MG63 (cell line): ENCODE measurements at regions not wholly inside any gene's neighbourhood (a gene's known extent, or its start where the extent isn't known, plus 50 kb on each side); places are given as distances from the start of the nearest gene placed in this dataset.

Experiments used
- DNase-seq: peaks from one replicate; pipeline ENCODE4 v3.0.0-alpha.2; 2020
- H3K27me3 ChIP-seq: fragments of 250-450 bp; sonication (Bioruptor Pico); 2 replicates; pipeline ENCODE4 v1.5.1; 2020; ENCODE audit warnings: mild to moderate bottlenecking, moderate library complexity
- H3K36me3 ChIP-seq: fragments of 250-450 bp; sonication (Bioruptor Pico); 2 replicates; pipeline ENCODE4 v1.5.1; 2020; ENCODE audit warnings: mild to moderate bottlenecking, moderate library complexity
- H3K4me3 ChIP-seq: fragments of 250-450 bp; sonication (Bioruptor Pico); 2 replicates; pipeline ENCODE4 v1.5.1; 2020; ENCODE audit warnings: mild to moderate bottlenecking, moderate library complexity
- H3K9me3 ChIP-seq: fragments of 250-450 bp; sonication (Bioruptor Pico); 2 replicates; pipeline ENCODE4 v1.5.1; 2020; ENCODE audit warnings: mild to moderate bottlenecking, moderate library complexity

DNA sequence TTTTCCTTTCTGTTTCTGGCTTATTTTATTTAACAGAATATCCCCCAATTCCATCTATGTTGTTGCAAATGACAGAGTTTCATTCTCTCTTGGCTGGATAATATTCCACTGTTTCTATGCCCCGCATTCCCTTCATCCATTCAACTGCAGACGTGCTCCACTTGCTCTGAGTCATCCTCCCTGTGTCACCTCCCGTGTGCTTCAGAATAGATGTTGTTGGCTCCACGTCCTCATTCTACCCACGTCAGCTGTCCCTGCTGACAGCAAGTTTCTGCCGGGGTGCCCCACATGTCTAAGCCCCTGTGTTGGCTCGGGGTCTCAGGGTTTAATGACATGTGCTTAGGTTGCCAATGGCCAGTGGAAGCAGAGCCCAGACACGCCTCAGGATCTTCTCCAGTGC lies 1041.0 kb downstream of the UQCRFS1 start:
- no peaks in the 10 kb centered on the region for H3K9me3 ChIP-seq
- no peaks in the 10 kb centered on the region for H3K27me3 ChIP-seq
- no peak for DNase-seq
- H3K4me3 ChIP-seq, result no peak overlapping the region
- no peaks in the 10 kb centered on the region for H3K36me3 ChIP-seq

DNA sequence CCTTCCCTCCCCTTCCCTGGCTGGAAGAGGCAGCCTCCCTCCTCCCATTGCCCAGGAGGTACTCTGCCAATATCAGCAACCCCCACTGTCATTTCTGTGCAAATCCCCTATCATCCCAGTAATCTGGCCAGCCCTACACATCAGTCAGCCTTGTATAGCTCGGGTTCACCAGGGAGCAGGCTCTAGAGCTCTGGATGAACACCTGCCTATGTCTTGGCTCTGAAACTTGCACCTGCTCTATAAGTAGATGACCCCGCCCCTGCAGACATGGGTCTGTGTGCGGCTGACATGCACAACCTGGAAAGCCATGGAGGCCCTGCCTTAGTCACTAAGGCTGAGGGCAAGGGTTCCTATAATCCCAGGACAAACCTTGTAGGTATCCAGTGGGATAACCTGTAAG lies 1042.9 kb downstream of the UQCRFS1 start:
- Histone ChIP-seq H3K27me3 (no peaks in the 10 kb centered on the region), H3K4me3 (no peak overlapping the region), H3K36me3 (no peaks in the 10 kb centered on the region), H3K9me3 (no peaks in the 10 kb centered on the region)
- DNase-seq, result no peak

DNA sequence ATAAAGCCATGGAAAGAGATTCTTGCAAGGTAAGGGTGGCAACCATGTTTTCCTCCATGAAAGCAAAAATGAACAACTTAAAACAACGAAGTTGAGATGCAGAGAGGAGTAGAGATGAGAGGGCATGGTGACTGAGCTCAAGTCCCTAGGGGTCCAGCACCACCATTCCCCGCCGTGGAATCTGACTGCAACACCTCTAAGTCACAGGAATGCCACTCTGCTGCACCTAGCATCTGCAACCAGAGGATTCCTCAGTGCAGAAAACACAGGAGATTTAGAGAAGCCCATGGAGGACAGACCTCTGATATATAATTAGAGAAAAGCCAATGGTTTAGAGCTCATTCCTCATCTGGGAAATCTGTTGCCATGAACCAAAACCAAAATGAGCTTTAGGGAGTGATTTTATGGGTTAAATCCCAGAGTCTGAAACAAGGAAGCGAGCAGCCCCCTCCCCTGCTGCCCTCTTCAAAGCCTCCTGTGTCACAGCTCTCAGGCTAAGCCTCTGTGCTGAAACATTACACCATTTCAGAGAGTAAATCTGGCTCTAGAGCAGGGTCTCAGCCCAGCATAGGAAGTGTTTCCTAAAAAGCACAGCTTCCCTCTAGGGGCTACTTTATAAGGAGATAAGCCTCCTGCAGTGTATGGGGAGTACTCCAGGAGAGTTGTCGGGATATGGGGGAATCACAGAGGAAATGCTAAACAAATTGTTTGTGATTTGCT lies 1043.6 kb downstream of the UQCRFS1 start:
- no peaks in the 10 kb centered on the region for H3K27me3 ChIP-seq
- no peaks in the 10 kb centered on the region for H3K36me3 ChIP-seq
- no peaks in the 10 kb centered on the region for H3K9me3 ChIP-seq
- DNase-seq, result no peak
- H3K4me3 ChIP-seq, result no peak overlapping the region

DNA sequence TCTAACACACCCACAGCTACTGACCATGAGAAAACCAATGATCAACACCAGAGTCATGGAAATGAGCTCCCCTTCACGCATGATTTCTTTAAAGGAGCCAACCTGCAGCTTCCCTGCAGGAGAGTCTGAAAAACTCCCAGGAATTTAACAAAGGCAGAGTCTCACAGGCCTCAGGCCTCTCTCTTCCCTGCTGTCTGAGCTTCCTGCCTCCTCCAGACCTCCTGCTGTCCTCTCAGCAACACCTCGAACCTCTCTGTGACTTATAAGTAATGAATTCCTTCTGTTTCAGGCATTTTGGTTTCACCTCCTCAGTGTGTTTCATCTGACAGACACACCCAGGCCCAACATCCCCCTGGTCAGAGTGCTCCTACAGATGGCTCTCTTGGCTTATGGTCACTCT lies 1044.4 kb downstream of the UQCRFS1 start:
- H3K36me3 ChIP-seq, result no peaks in the 10 kb centered on the region
- H3K9me3 ChIP-seq, result no peaks in the 10 kb centered on the region
- no peak overlapping the region for H3K4me3 ChIP-seq
- DNase-seq, result no peak
- no peaks in the 10 kb centered on the region for H3K27me3 ChIP-seq

DNA sequence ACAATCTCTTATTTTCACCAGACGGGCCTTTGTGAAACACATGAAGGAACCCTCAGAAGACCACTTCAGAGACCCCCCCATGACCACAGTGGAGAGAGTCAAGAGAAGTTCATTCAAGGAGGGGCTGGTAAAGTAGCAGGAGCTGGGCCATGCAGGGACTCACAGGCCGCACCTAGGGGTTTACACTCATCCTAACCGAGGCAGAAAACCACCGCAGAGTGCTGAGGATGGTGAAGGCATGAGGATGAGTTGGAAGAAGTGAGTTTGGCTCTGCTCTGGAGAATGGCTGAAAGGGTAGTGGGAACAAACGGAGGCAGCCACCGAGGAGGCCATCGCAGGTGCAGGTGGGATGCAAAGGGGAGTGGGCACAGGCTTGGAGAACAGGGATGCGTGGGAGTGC lies 1046.9 kb downstream of the UQCRFS1 start:
- no peaks in the 10 kb centered on the region for H3K36me3 ChIP-seq
- no peak for DNase-seq
- no peak overlapping the region for H3K4me3 ChIP-seq
- no peaks in the 10 kb centered on the region for H3K9me3 ChIP-seq
- no peaks in the 10 kb centered on the region for H3K27me3 ChIP-seq

DNA sequence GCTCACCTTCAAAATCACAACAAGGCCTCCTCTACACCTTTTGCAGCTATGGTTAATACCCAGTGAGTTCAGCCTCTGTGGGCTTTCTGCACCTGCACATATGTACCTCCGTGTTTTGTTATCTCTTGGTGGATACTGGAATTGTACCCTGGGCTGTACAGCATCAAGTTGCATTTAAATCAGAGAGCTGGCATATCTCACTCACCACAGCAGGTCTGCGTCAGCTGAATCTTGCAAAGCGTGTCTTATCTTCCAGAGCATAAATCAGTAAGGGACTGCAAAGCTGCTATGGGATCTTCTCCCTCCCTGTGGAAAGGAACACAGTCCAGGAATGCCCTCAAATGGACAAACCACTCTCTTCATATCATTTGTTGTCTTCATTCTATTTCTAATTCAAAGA lies 1048.7 kb downstream of the UQCRFS1 start:
- Histone ChIP-seq H3K36me3 (no peaks in the 10 kb centered on the region), H3K9me3 (no peaks in the 10 kb centered on the region), H3K27me3 (no peaks in the 10 kb centered on the region), H3K4me3 (no peak overlapping the region)
- no peak for DNase-seq

DNA sequence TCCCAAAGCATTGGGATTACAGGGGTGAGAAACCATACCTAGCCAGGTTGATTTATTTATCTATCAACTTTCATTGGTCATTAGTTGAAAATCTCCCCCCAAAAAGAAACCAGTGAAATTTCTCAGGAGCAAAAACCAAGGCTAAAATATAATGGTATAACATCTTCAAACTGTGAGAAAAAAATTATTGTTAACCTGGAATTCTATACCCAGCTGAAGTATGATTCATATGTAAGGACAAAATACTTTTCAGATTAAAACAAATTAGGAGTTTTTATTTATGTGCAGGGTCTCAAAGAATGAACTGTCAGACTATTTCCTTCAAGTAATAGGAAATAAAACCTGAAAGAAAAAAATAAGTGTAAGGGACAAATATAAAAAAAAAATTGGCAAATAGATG lies 1053.9 kb downstream of the UQCRFS1 start:
- no peak overlapping the region for H3K4me3 ChIP-seq
- no peaks in the 10 kb centered on the region for H3K36me3 ChIP-seq
- H3K27me3 ChIP-seq, result no peaks in the 10 kb centered on the region
- peaks cover 4% of the 10 kb centered on the region for H3K9me3 ChIP-seq
- no peak for DNase-seq

DNA sequence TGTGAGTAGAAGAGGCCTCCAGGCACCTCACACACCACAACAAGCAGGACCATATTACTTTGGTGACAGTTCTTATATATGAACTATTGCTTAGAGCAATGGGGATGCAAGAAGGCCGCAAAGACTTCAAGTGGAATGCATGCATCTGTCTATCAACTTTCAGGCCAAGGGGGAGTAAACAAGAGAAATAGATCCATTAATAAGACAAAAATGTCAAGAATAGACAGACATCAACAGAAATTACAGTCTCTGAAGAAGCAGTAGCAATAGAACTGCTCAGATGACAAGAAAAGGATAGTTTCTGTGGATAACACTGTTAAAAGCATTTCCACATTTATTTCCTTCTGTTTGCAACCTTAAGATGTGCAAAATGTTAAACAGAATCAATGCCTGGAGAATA lies 1057.7 kb downstream of the UQCRFS1 start:
- H3K36me3 ChIP-seq, result no peaks in the 10 kb centered on the region
- no peaks in the 10 kb centered on the region for H3K27me3 ChIP-seq
- H3K4me3 ChIP-seq, result no peak overlapping the region
- no peak for DNase-seq
- peaks cover 4% of the 10 kb centered on the region for H3K9me3 ChIP-seq

DNA sequence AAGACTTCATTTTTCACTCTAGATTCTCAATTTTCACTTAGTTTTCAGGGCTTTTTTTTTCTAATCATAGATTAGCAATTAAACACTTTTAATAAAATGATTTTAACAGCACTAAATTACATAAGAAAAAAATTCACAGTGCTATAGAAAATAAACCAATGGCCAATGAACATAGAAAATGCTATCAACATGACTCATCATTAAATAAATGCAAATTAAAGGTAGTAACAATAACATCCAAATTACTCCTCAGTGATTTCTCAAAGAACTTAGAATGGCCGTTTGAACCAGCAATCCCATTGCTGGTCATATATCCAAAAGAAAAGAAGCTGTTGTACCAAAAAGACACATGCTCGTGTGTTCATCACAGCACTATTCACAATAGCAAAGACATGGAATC lies 1058.9 kb downstream of the UQCRFS1 start:
- H3K4me3 ChIP-seq, result no peak overlapping the region
- H3K27me3 ChIP-seq, result no peaks in the 10 kb centered on the region
- H3K9me3 ChIP-seq, result peaks cover 4% of the 10 kb centered on the region
- H3K36me3 ChIP-seq, result no peaks in the 10 kb centered on the region
- no peak for DNase-seq

DNA sequence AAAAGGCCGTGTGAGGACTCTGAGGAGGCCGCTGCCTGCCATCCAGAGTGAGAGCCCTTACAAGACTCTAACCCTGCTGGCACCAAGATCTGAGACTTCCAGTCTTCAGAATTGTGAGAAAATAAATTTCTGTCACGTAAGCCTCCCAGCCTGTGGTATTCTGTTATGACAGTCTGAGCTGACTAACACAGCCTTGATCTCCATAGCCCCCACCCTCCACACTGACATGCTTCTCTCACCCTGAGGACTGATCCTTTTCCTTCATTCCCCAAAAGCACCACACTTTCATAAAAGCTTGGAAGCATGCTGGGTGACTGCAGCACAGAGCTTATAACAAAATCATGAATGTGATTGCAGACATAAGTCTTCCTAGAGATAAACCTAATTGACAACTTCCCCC lies 1059.8 kb downstream of the UQCRFS1 start:
- Histone ChIP-seq H3K27me3 (no peaks in the 10 kb centered on the region), H3K9me3 (no peaks in the 10 kb centered on the region), H3K4me3 (no peak overlapping the region), H3K36me3 (no peaks in the 10 kb centered on the region)
- DNase-seq, result no peak

DNA sequence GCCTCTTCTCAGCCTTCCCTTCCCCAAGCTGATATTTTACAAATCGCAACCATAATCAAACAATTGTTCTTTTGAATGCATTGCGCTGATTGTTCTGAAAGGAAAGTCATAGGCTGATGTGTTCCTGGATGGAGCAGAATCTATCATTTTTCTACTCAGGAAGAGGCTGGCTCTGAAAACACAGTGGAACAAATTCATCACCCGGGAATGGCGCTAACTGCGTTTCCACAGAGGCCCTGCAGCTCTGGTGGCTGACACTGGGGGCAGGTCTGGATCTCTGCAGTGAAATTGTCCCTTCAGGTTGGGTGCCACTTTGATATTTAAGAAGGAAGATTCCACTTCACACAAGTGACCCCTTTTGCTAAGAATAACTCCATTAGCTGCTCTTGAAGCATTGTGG lies 1060.8 kb downstream of the UQCRFS1 start:
- Histone ChIP-seq H3K9me3 (no peaks in the 10 kb centered on the region), H3K27me3 (no peaks in the 10 kb centered on the region), H3K36me3 (no peaks in the 10 kb centered on the region), H3K4me3 (no peak overlapping the region)
- DNase-seq, result no peak

DNA sequence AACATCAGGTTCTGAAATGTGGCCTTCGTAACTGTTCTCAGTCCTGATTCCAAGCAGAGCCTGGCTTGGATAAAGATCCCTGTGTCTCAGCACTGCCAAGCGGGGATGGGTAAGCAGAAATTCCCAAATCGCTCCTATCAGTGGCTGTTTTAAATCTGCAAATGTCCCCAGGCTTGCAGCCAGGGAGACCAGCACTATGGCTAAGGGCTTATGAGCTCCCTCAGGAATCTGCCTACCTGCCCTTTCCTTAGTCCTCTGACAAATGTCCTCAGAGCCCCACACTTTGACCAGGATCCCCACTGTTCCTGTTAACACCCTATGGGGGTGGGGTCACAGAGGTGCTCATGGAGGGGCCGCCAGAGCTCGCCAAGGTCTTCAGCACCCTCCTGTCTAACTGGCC lies 1062.8 kb downstream of the UQCRFS1 start:
- H3K4me3 ChIP-seq, result no peak overlapping the region
- no peaks in the 10 kb centered on the region for H3K36me3 ChIP-seq
- no peaks in the 10 kb centered on the region for H3K9me3 ChIP-seq
- no peaks in the 10 kb centered on the region for H3K27me3 ChIP-seq
- no peak for DNase-seq

DNA sequence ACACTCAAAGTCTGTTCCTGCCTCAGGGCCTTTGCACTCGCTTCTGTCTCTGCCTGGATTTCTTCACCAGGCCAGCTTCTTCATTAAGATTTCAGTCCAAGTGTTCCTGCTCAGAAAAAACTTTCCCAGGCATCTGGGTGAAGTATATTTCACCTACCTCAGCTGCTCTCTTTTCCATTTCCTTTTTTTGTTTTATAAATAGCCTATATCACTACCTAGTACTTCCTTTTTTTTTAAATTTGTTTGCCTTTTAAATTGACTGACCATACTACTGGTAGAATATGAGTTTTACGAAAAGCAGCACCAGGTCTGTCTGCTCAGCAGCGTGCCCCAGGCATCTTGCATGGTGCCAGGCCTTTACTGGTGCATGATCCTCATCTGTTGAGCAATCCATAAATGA lies 1064.4 kb downstream of the UQCRFS1 start:
- no peaks in the 10 kb centered on the region for H3K9me3 ChIP-seq

DNA sequence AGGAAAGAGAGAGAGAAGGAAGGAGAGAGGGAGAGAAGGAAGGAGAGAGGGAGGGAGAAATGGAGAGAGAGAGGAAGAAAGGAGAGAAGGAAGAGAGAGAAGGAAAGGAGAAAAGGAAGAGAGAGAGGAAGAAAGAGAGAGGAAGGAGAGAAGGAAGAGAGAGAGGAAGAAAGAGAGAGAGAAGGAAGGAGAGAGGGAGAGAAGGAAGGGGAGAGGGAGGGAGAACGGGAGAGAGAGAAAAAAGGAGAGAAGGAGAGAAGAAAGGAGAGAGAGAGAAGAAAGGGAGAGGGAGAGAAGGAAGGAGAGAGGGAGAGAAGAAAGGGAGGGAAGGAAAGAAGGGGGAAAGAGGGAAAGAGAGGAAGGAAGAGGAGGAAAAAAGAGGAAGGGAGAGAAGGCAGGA lies 1070.7 kb downstream of the UQCRFS1 start:
- H3K9me3 ChIP-seq, result no peaks in the 10 kb centered on the region
- no peaks in the 10 kb centered on the region for H3K36me3 ChIP-seq
- H3K27me3 ChIP-seq, result peaks cover 5% of the 10 kb centered on the region; the same call in 1 of the 2 replicates
- H3K4me3 ChIP-seq, result no peak overlapping the region
- no peak for DNase-seq

More for the DNA sequence above, 1064.4 kb downstream of the UQCRFS1 start:
- no peaks in the 10 kb centered on the region for H3K36me3 ChIP-seq
- no peak for DNase-seq
- no peaks in the 10 kb centered on the region for H3K27me3 ChIP-seq
- no peak overlapping the region for H3K4me3 ChIP-seq

DNA sequence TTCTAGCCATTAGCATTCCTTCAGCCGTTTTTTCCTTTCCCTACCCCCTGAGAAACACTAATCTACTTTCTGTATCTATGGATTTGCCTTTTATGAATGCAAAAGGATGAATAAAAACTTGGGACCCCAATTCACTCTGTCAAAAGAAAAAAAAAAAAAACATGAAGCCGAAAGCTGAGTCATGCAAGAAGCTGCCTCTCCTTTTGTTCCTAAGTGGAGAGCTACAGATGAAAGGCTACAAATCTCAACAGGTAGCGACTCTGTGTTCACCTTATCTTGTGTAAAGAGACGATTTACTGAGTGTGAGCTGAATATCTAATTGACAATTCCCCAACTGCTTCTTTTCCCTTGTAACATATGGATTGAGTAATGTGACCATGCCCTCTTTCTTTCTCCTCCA lies 1072.8 kb downstream of the UQCRFS1 start:
- no peaks in the 10 kb centered on the region for H3K9me3 ChIP-seq
- H3K36me3 ChIP-seq, result no peaks in the 10 kb centered on the region
- no peak overlapping the region for H3K4me3 ChIP-seq
- peaks cover 5% of the 10 kb centered on the region; the same call in 1 of the 2 replicates for H3K27me3 ChIP-seq
- DNase-seq, result no peak

DNA sequence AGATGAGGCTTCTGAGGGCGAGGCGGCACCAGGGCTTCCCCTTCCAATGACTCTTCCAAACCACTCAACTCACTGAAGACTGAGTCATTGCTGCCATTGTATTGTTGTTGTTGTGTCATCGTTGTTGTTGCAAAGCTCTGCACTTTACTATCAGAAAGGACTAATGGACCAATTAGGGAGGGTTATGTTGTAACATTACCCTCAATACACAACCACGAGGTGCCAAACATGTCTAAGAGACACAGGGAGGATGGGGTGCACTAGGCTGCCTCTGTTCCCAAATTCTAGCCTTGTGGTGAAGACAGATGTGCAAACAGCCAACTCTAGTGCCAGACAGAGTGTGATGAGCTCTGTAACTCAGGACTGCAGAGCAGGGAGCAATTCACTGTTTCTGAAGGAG lies 1075.2 kb downstream of the UQCRFS1 start:
- Histone ChIP-seq H3K27me3 (peaks cover under 1% of the 10 kb centered on the region; the same call in 1 of the 2 replicates), H3K36me3 (no peaks in the 10 kb centered on the region), H3K4me3 (no peak overlapping the region), H3K9me3 (no peaks in the 10 kb centered on the region)
- DNase-seq, result no peak

DNA sequence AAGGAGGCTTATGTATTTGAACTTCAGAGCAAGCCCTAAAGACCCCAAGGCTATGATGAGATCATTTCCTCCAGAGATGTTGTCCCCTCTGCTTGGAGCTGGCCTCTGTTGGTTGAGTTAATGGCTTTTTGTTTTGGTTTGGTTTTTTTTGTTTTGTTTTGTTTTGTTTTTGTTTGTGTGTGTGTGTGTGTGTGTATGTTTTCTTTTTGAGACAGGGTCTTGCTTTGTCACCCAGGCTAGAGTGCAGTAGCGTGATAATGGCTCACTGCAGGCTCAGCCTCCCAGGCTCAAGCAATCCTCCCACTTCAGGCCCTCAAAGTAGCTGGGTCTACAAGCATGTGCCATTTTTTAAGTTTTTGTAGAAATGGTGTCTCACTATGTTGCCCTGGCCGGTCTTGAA lies 1076.2 kb downstream of the UQCRFS1 start:
- no peaks in the 10 kb centered on the region for H3K9me3 ChIP-seq
- no peaks in the 10 kb centered on the region for H3K36me3 ChIP-seq
- H3K4me3 ChIP-seq, result no peak overlapping the region
- no peak for DNase-seq
- H3K27me3 ChIP-seq, result no peaks in the 10 kb centered on the region

DNA sequence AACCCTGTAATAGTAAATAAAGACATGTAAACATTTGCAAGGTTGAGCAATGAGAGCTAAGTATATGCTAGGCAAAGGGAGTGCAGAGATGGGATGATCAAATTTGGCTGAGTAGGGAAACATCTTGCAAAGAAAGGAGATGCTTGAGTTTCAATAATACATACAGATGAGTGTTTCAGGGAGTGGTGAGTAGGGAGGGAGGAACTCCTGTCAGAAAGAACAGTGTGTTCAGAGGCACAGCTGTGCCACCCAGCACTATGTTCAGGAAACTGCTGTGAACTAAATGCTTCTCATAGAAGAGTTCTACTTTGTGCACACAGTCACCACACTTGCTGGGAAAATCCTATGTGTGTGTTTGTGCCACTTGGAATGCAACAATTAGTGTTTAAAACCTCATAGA lies 1077.1 kb downstream of the UQCRFS1 start:
- Histone ChIP-seq H3K4me3 (no peak overlapping the region), H3K36me3 (no peaks in the 10 kb centered on the region), H3K27me3 (no peaks in the 10 kb centered on the region), H3K9me3 (no peaks in the 10 kb centered on the region)
- no peak for DNase-seq

DNA sequence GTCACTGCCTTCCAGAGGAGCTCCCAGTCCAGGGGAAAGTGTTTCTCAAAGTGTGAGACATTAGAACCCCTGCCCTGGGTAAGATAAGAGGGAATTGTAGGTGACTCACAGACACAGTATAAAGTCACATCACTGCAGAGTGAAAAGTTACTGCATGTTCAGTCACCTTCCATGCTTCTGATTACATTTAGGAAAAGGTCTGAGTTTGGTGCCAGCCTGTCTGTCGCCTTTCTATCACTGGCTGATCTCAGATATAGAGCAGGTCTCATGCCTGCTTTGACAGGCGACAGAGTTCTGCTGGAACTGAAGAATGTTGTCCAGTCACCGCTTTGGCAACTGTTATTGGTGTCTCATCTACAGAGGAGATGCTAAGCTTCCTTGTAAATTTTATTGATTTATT lies 1078.6 kb downstream of the UQCRFS1 start:
- DNase-seq, result no peak
- H3K27me3 ChIP-seq, result no peaks in the 10 kb centered on the region
- H3K9me3 ChIP-seq, result no peaks in the 10 kb centered on the region
- H3K4me3 ChIP-seq, result no peak overlapping the region
- no peaks in the 10 kb centered on the region for H3K36me3 ChIP-seq
